WTC11 (cell line): ENCODE measurements at regions not wholly inside any gene's neighbourhood (a gene's known extent, or its start where the extent isn't known, plus 50 kb on each side); places are given as distances from the start of the nearest gene placed in this dataset.

Source experiments
- ATAC-seq: fragments of 200-7000 bp; cut with Tn5 transposase; 2 replicates; pipeline ENCODE4 v1.10.0; 2021; ENCODE audit warnings: mild to moderate bottlenecking, moderate library complexity
- CTCF ChIA-PET: fragments of 300-600 bp; sonication (Branson Sonifier 250); formaldehyde crosslinking; loops from one replicate; lab custom pipeline; 2021; ENCODE audit warnings: antibody characterized with exemption; lab: Charles Lee
- POLR2A ChIA-PET: fragments of 350-600 bp; sonication (Branson Sonifier 250); formaldehyde crosslinking; loops from one replicate; lab custom pipeline; 2021; ENCODE audit warnings: antibody characterized with exemption; lab: Charles Lee
- DNase-seq: peaks from one replicate; pipeline ENCODE4 v3.0.0; 2021; ENCODE audit warnings: low spot score
- H3K27ac Mint-ChIP-seq: 2 replicates; pipeline ENCODE4 v1.8.0; 2021; ENCODE audit warnings: mixed read lengths
- H3K27me3 Mint-ChIP-seq: 2 replicates; pipeline ENCODE4 v1.8.0; 2021; ENCODE audit warnings: low read depth, mild to moderate bottlenecking, moderate library complexity, mixed read lengths
- H3K36me3 Mint-ChIP-seq: 2 replicates; pipeline ENCODE4 v1.8.0; 2021; ENCODE audit warnings: mixed read lengths
- H3K4me1 Mint-ChIP-seq: 2 replicates; pipeline ENCODE4 v1.8.0; 2022; ENCODE audit warnings: mixed read lengths
- H3K4me3 Mint-ChIP-seq: 2 replicates; pipeline ENCODE4 v1.8.0; 2021; ENCODE audit warnings: mild to moderate bottlenecking, moderate library complexity, mixed read lengths
- H3K9me3 Mint-ChIP-seq: 2 replicates; pipeline ENCODE4 v1.8.0; 2021; ENCODE audit warnings: mixed read lengths
- AFF4 ChIP-seq: sonication (generic); formaldehyde crosslinking; IDR thresholded peaks from 2 replicates; pipeline ENCODE4 v1.8.1; 2023; ENCODE audit warnings: mild to moderate bottlenecking, missing genetic modification reagents, borderline replicate concordance
- FOXJ3 ChIP-seq: sonication (generic); formaldehyde crosslinking; IDR thresholded peaks from 2 replicates; pipeline ENCODE4 v1.9.0; 2021; ENCODE audit warnings: missing genetic modification reagents, mild to moderate bottlenecking, borderline replicate concordance
- FOXP1 ChIP-seq: sonication (generic); formaldehyde crosslinking; IDR thresholded peaks from 2 replicates; pipeline ENCODE4 v1.8.0; 2022; ENCODE audit warnings: missing genetic modification reagents, mild to moderate bottlenecking, moderate library complexity, borderline replicate concordance
- GRHL2 ChIP-seq: fragments of 250-450 bp; sonication (Bioruptor Pico); IDR thresholded peaks from 2 replicates; pipeline ENCODE4 v1.8.0; 2022; ENCODE audit warnings: mild to moderate bottlenecking, moderate library complexity; ENCODE audit not compliant: insufficient replicate concordance, severe bottlenecking
- GTF2I ChIP-seq: fragments of 250-450 bp; sonication (Bioruptor Pico); conservative IDR thresholded peaks from 2 replicates; pipeline ENCODE4 v1.4.0; 2021; ENCODE audit warnings: mild to moderate bottlenecking
- KAT7 ChIP-seq: sonication (generic); formaldehyde crosslinking; IDR thresholded peaks from 2 replicates; pipeline ENCODE4 v1.8.1; 2023; ENCODE audit warnings: missing genetic modification reagents, mild to moderate bottlenecking, borderline replicate concordance
- MAX ChIP-seq: sonication (generic); formaldehyde crosslinking; IDR thresholded peaks from 2 replicates; pipeline ENCODE4 v1.8.0; 2022; ENCODE audit warnings: mild to moderate bottlenecking, missing genetic modification reagents
- NR2C2 ChIP-seq: sonication (generic); formaldehyde crosslinking; IDR thresholded peaks from 2 replicates; pipeline ENCODE4 v1.8.0; 2022; ENCODE audit warnings: mild to moderate bottlenecking, missing genetic modification reagents
- RORB ChIP-seq: fragments of 250-450 bp; sonication (Bioruptor Pico); IDR thresholded peaks from 2 replicates; pipeline ENCODE4 v1.9.0; 2021; ENCODE audit warnings: mild to moderate bottlenecking
- SOX15 ChIP-seq: fragments of 250-450 bp; sonication (Bioruptor Pico); IDR thresholded peaks from 2 replicates; pipeline ENCODE4 v1.9.0; 2021; ENCODE audit warnings: mild to moderate bottlenecking
- SP1 ChIP-seq: sonication (generic); formaldehyde crosslinking; conservative IDR thresholded peaks from 2 replicates; pipeline ENCODE4 v1.8.1; 2022; ENCODE audit warnings: missing genetic modification reagents
- ZMAT4 ChIP-seq: fragments of 250-450 bp; sonication (Bioruptor Pico); IDR thresholded peaks from 2 replicates; pipeline ENCODE4 v1.9.0; 2021; ENCODE audit warnings: mild to moderate bottlenecking
- ZNF263 ChIP-seq: sonication (generic); formaldehyde crosslinking; IDR thresholded peaks from 2 replicates; pipeline ENCODE4 v1.8.1; 2022; ENCODE audit warnings: low read depth, mild to moderate bottlenecking, moderate library complexity, missing genetic modification reagents
- ZNF396 ChIP-seq: fragments of 250-450 bp; sonication (Bioruptor Pico); IDR thresholded peaks from 2 replicates; pipeline ENCODE4 v1.8.0; 2021; ENCODE audit warnings: mild to moderate bottlenecking, moderate library complexity, borderline replicate concordance
- ZNF532 ChIP-seq: fragments of 250-450 bp; sonication (Bioruptor Pico); IDR thresholded peaks from 2 replicates; pipeline ENCODE4 v1.9.0; 2021; ENCODE audit warnings: mild to moderate bottlenecking, borderline replicate concordance
- ZNF671 ChIP-seq: fragments of 250-450 bp; sonication (Bioruptor Pico); IDR thresholded peaks from 2 replicates; pipeline ENCODE4 v1.8.0; 2021; ENCODE audit warnings: mild to moderate bottlenecking
- TF ChIP-seq, protein P1 (sequence below): fragments of 250-450 bp; sonication (Bioruptor Pico); conservative IDR thresholded peaks from 2 replicates; pipeline ENCODE4 v1.9.0; 2021; ENCODE audit warnings: mild to moderate bottlenecking
- TF ChIP-seq, protein P2 (sequence below): sonication (generic); formaldehyde crosslinking; IDR thresholded peaks from 2 replicates; pipeline ENCODE4 v1.8.1; 2023; ENCODE audit warnings: mild to moderate bottlenecking, missing genetic modification reagents

GRCh38 chr10:53007527-53007842 is 234.9 kb upstream of the MBL2 start:
- TF ChIP-seq ZMAT4 (no peak), SP1 (no peak), ZNF532 (CRISPR knock-in tag) (no peak), FOXJ3 (no peak), ZNF671 (no peak), ZNF263 (CRISPR knock-in tag) (no peak), AFF4 (CRISPR knock-in tag) (no peak), KAT7 (no peak), MAX (no peak), FOXP1 (CRISPR knock-in tag) (no peak), GRHL2 (no peak)
- ChIA-PET POLR2A (no interaction called here), CTCF (no interaction called here)
- H3K36me3 Mint-ChIP-seq: peaks cover 3% of the 10 kb centered on the region
- DNase-seq: no peak
- H3K27me3 Mint-ChIP-seq: no peaks in the 10 kb centered on the region
- no peak overlapping the region for H3K27ac Mint-ChIP-seq
- ATAC-seq: no peak
- H3K9me3 Mint-ChIP-seq: peaks cover 5% of the 10 kb centered on the region
- no peak overlapping the region for H3K4me3 Mint-ChIP-seq
- peaks cover 14% of the 10 kb centered on the region for H3K4me1 Mint-ChIP-seq

DNA sequence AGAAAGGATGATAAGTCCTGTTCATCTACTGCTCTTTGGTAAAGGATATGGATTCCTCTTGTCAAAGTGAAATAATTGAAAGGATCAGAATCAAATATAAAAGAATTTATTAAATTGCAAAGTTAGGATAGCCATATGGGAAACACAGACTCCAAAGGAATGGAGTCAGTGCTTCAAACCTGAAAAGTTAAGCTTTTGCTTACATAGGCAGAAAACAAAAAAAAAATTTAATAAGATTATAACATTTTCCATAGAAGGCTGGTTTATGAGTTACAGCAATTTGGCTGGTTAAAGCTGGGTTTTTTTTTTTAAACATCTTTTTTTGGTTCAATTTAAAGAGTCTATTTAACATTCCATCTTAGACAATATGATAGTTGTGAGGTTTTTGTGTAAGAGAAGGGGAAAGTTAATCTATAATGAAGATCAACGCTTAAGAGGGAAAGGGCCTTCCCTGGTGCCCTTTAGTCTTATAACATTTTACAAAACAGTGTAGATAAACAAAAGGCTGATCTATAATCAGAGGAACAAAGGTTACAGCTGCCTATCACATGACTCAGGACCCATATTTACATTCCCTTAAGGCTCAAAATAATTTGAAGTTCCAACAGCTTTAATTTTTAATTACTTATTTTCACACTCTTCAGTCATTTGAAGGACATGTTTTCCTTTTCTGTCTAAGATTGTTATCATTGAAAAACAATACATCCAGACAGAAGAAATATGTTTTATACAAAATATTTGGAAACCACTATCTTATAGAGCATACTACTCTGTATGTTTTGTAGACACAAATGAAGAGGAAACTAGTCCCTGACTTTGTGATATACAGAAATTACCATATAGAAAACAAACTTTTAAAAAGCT is 234.3 kb upstream of the MBL2 start:
- no peak overlapping the region for H3K4me3 Mint-ChIP-seq
- no peak for ATAC-seq
- H3K27ac Mint-ChIP-seq: no peak overlapping the region
- peaks cover 14% of the 10 kb centered on the region for H3K4me1 Mint-ChIP-seq
- ChIA-PET CTCF (no interaction called here), POLR2A (no interaction called here)
- H3K9me3 Mint-ChIP-seq: peaks cover 5% of the 10 kb centered on the region
- H3K36me3 Mint-ChIP-seq: peaks cover 3% of the 10 kb centered on the region
- TF ChIP-seq SOX15 (CRISPR knock-in tag) (no peak), GRHL2 (no peak)
- no peaks in the 10 kb centered on the region for H3K27me3 Mint-ChIP-seq
- DNase-seq: no peak

DNA sequence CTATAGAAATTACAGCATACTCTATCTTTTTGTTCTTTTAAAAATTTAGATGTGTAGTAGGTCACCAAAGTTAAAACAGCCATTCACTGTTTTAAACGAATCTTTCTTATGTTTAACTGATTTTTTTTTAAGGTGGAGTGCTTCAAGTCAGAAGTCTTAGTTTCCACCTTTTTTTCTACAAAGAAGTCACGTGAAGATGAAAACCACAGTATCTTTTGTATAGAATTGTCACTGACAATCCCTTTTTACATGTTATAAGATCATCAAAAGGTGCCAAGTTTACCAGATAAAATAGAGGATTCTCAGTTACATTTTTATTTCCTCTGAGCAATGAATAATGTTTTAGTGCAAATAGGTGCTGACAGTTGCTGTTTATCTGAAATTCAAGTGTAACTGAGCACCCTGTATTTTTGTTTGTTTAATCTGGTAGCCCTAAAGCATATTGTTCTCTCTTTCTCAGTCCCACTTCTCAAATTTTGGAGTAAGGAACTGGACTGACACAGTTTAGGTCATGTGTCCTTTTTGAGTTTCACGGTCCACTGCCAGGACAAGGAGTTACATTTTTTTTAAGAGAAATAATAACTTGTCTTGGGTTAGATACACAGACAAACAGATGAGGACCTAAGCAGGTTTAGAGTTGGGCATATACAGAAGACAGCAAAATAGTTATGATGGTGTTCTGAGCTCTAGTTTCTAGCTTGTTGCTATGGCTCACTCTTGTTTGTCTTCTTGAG is 233.2 kb upstream of the MBL2 start:
- H3K4me1 Mint-ChIP-seq: peaks cover 16% of the 10 kb centered on the region
- no peak overlapping the region for H3K27ac Mint-ChIP-seq
- ChIA-PET CTCF (no interaction called here), POLR2A (no interaction called here)
- H3K4me3 Mint-ChIP-seq: no peak overlapping the region
- H3K36me3 Mint-ChIP-seq: peaks cover 3% of the 10 kb centered on the region
- no peak for DNase-seq
- no peak for ATAC-seq
- peaks cover 5% of the 10 kb centered on the region for H3K9me3 Mint-ChIP-seq
- no peaks in the 10 kb centered on the region for H3K27me3 Mint-ChIP-seq
- TF ChIP-seq NR2C2 (CRISPR knock-in tag) (no peak), SOX15 (CRISPR knock-in tag) (no peak), RORB (CRISPR knock-in tag) (no peak), ZNF671 (no peak), KAT7 (no peak), GTF2I (CRISPR knock-in tag) (no peak), ZNF396 (CRISPR knock-in tag) (no peak)
- TF ChIP-seq, protein P1, sequence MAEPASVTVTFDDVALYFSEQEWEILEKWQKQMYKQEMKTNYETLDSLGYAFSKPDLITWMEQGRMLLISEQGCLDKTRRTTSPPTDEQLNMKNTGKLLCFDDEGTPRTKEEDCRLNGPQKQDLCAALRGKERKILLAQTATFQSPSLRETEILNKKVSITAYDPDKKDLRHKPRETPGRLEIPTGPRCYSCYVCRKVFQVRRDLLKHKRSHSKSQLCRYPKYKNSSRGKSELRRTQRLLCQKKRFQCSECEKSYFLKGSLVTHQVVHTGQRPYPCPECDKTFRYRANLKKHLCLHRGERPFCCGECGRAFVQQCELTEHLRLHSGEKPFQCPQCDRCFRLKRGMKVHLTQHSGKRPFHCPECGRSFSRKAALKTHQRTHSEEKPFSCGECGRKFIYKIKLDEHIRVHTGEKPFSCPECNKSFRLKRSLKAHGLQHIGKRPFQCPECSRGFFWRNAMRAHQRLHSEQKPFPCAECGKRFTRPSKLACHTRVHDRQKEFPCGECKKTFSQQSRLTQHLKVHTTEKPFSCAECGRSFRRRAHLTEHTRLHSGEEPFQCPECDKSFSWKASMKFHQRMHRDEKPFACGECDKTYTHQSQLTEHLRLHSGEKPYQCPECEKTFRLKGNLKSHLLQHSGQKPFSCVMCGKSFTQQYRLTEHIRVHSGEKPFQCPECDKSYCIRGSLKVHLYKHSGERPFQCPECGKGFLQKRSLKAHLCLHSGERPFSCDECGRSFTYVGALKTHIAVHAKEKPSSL (CRISPR knock-in tag): no peak
- TF ChIP-seq, protein P2, sequence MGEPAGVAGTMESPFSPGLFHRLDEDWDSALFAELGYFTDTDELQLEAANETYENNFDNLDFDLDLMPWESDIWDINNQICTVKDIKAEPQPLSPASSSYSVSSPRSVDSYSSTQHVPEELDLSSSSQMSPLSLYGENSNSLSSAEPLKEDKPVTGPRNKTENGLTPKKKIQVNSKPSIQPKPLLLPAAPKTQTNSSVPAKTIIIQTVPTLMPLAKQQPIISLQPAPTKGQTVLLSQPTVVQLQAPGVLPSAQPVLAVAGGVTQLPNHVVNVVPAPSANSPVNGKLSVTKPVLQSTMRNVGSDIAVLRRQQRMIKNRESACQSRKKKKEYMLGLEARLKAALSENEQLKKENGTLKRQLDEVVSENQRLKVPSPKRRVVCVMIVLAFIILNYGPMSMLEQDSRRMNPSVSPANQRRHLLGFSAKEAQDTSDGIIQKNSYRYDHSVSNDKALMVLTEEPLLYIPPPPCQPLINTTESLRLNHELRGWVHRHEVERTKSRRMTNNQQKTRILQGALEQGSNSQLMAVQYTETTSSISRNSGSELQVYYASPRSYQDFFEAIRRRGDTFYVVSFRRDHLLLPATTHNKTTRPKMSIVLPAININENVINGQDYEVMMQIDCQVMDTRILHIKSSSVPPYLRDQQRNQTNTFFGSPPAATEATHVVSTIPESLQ (CRISPR knock-in tag): no peak
